ENCODE measurements at regions not wholly inside any gene's neighbourhood (a gene's known extent, or its start where the extent isn't known, plus 50 kb on each side); places are given as distances from the start of the nearest gene placed in this dataset.

GRCh38 chr10:120749072-120749471 lies 102.1 kb upstream of the WDR11 start:
- no peak for FAIRE-seq
- intact Hi-C loops (cut with DNase I) = no loop called here
- Histone ChIP-seq H3K9ac (ENCODE audit: low read length in 3 of 3) (no peak overlapping the region), H3K4me3 (ENCODE audit: low read length in 3 of 3) (no peak overlapping the region), H3K36me3 (ENCODE audit: control insufficient read depth in 2 of 3, insufficient read depth in 3 of 3, low read length in 3 of 3) (no peaks in the 10 kb centered on the region), H3K27me3 (ENCODE audit: control insufficient read depth, insufficient read depth, low read length) (no peaks in the 10 kb centered on the region), H3K27ac (ENCODE audit: low read depth in 2 of 2, low read length in 2 of 2) (no peak overlapping the region), H3K4me1 (ENCODE audit: control insufficient read depth in 2 of 3, insufficient read depth in 2 of 3, low read depth in 1 of 3, low read length in 3 of 3) (no peaks in the 10 kb centered on the region), H3K9me3 (ENCODE audit: control insufficient read depth in 2 of 3, insufficient read depth in 1 of 3, low read length in 3 of 3) (no peaks in the 10 kb centered on the region)
- TF ChIP-seq CTCF (IDR thresholded peaks at IDR 0.05; ENCODE audit: borderline replicate concordance, extremely low read depth, insufficient read depth) = no peak
- no peak for DNase-seq

- Histone ChIP-seq H3K9ac (ENCODE audit: low read length in 3 of 3) (no peak overlapping the region), H3K4me1 (ENCODE audit: control insufficient read depth in 2 of 3, insufficient read depth in 2 of 3, low read depth in 1 of 3, low read length in 3 of 3) (no peaks in the 10 kb centered on the region), H3K27me3 (ENCODE audit: control insufficient read depth, insufficient read depth, low read length) (no peaks in the 10 kb centered on the region), H3K36me3 (ENCODE audit: control insufficient read depth in 2 of 3, insufficient read depth in 3 of 3, low read length in 3 of 3) (no peaks in the 10 kb centered on the region), H3K4me3 (ENCODE audit: low read length in 3 of 3) (no peak overlapping the region), H3K9me3 (ENCODE audit: control insufficient read depth in 2 of 3, insufficient read depth in 1 of 3, low read length in 3 of 3) (no peaks in the 10 kb centered on the region), H3K27ac (ENCODE audit: low read depth in 2 of 2, low read length in 2 of 2) (no peak overlapping the region)
- intact Hi-C loops (cut with DNase I) = no loop called here
- DNase-seq (peak in 1 of 5 donors; percentile 14), FAIRE-seq (no peak)
- TF ChIP-seq CTCF (IDR thresholded peaks at IDR 0.05; ENCODE audit: borderline replicate concordance, extremely low read depth, insufficient read depth) = no peak
Observed at GRCh38 chr10:120749856-120750566, 101.2 kb upstream of the WDR11 start.

GRCh38 chr10:120755771-120756170 lies 95.4 kb upstream of the WDR11 start:
- no peaks in the 10 kb centered on the region for H3K27me3 ChIP-seq (ENCODE audit: control insufficient read depth, insufficient read depth, low read length)
- H3K9me3 ChIP-seq (ENCODE audit: control insufficient read depth in 2 of 3, insufficient read depth in 1 of 3, low read length in 3 of 3) = no peaks in the 10 kb centered on the region
- TF ChIP-seq CTCF (IDR thresholded peaks at IDR 0.05; ENCODE audit: borderline replicate concordance, extremely low read depth, insufficient read depth) = no peak
- no peak overlapping the region for H3K9ac ChIP-seq (ENCODE audit: low read length in 3 of 3)
- DNase-seq (no peak), FAIRE-seq (no peak)
- H3K27ac ChIP-seq (ENCODE audit: low read depth in 2 of 2, low read length in 2 of 2) = no peak overlapping the region
- no peak overlapping the region for H3K4me3 ChIP-seq (ENCODE audit: low read length in 3 of 3)
- H3K36me3 ChIP-seq (ENCODE audit: control insufficient read depth in 2 of 3, insufficient read depth in 3 of 3, low read length in 3 of 3) = no peaks in the 10 kb centered on the region
- no peaks in the 10 kb centered on the region for H3K4me1 ChIP-seq (ENCODE audit: control insufficient read depth in 2 of 3, insufficient read depth in 2 of 3, low read depth in 1 of 3, low read length in 3 of 3)
- intact Hi-C loops (cut with DNase I) = no loop called here

- intact Hi-C loops (cut with DNase I) = no loop called here
- no peak overlapping the region for H3K27ac ChIP-seq (ENCODE audit: low read depth in 2 of 2, low read length in 2 of 2)
- no peak overlapping the region for H3K4me3 ChIP-seq (ENCODE audit: low read length in 3 of 3)
- DNase-seq (no peak), FAIRE-seq (no peak)
- H3K4me1 ChIP-seq (ENCODE audit: control insufficient read depth in 2 of 3, insufficient read depth in 2 of 3, low read depth in 1 of 3, low read length in 3 of 3) = no peaks in the 10 kb centered on the region
- no peaks in the 10 kb centered on the region for H3K27me3 ChIP-seq (ENCODE audit: control insufficient read depth, insufficient read depth, low read length)
- no peaks in the 10 kb centered on the region for H3K36me3 ChIP-seq (ENCODE audit: control insufficient read depth in 2 of 3, insufficient read depth in 3 of 3, low read length in 3 of 3)
- no peak overlapping the region for H3K9ac ChIP-seq (ENCODE audit: low read length in 3 of 3)
- no peaks in the 10 kb centered on the region for H3K9me3 ChIP-seq (ENCODE audit: control insufficient read depth in 2 of 3, insufficient read depth in 1 of 3, low read length in 3 of 3)
- TF ChIP-seq CTCF (IDR thresholded peaks at IDR 0.05; ENCODE audit: borderline replicate concordance, extremely low read depth, insufficient read depth) = no peak
Observed at GRCh38 chr10:120760253-120760652, 90.9 kb upstream of the WDR11 start.
